Hematopoietic multipotent progenitor cell treated with erythropoietin and hydrocortisone succinate and interleukin-3 and kit ligand, for 17 days (in vitro differentiated cells): ENCODE measurements at regions not wholly inside any gene's neighbourhood (a gene's known extent, or its start where the extent isn't known, plus 50 kb on each side); places are given as distances from the start of the nearest gene placed in this dataset.
"Not testable (repeated sequence)": the region's sequence is repeated elsewhere in the genome, so short reads cannot be mapped to it uniquely, and the experiment has no call there.

ENCODE experiments used
- DNase-seq: peaks from one replicate; pipeline ENCODE4 v3.0.0-alpha.2; 2015; ENCODE audit warnings: low spot score

GRCh38 chr1:189522441-189522840, 955.2 kb downstream of the BRINP3 start:
- no peak for DNase-seq

GRCh38 chr1:189524501-189524900, 953.2 kb downstream of the BRINP3 start:
- DNase-seq = no peak

GRCh38 chr1:189530162-189530561, 947.5 kb downstream of the BRINP3 start:
- no peak for DNase-seq

- no peak for DNase-seq
These were observed 939.4 kb downstream of the BRINP3 start for GRCh38 chr1:189538271-189538670.

GRCh38 chr1:189550498-189550897, 927.2 kb downstream of the BRINP3 start:
- no peak for DNase-seq

- DNase-seq = no peak
These were observed 913.9 kb downstream of the BRINP3 start for GRCh38 chr1:189563784-189564183.

- DNase-seq = no peak
These were observed 909.8 kb downstream of the BRINP3 start for GRCh38 chr1:189567890-189568289.

- no peak for DNase-seq
These were observed 881.5 kb downstream of the BRINP3 start for GRCh38 chr1:189596197-189596596.

- DNase-seq = no peak
These were observed 880.6 kb downstream of the BRINP3 start for GRCh38 chr1:189597083-189597482.

GRCh38 chr1:189605226-189605625, 872.4 kb downstream of the BRINP3 start:
- DNase-seq = no peak

GRCh38 chr1:189606047-189606446, 871.6 kb downstream of the BRINP3 start:
- no peak for DNase-seq

- no peak for DNase-seq
These were observed 870.7 kb downstream of the BRINP3 start for GRCh38 chr1:189606795-189607476.

GRCh38 chr1:189607477-189608096, 870.1 kb downstream of the BRINP3 start:
- DNase-seq = no peak

GRCh38 chr1:189609167-189609566, 868.5 kb downstream of the BRINP3 start:
- DNase-seq = no peak

- DNase-seq = no peak
These were observed 860.8 kb downstream of the BRINP3 start for GRCh38 chr1:189616893-189617292.

- no peak for DNase-seq
These were observed 857.9 kb downstream of the BRINP3 start for GRCh38 chr1:189619682-189620332.

GRCh38 chr1:189620471-189620870, 857.2 kb downstream of the BRINP3 start:
- DNase-seq = no peak

GRCh38 chr1:189623336-189623735, 854.3 kb downstream of the BRINP3 start:
- no peak for DNase-seq

- DNase-seq = no peak
These were observed 850.2 kb downstream of the BRINP3 start for GRCh38 chr1:189627427-189627826.

- no peak for DNase-seq
These were observed 848.8 kb downstream of the BRINP3 start for GRCh38 chr1:189628857-189629256.

GRCh38 chr1:189633658-189634057, 844.0 kb downstream of the BRINP3 start:
- no peak for DNase-seq

- no peak for DNase-seq
These were observed 840.6 kb downstream of the BRINP3 start for GRCh38 chr1:189637041-189637440.

- not testable (repeated sequence) for DNase-seq
These were observed 833.5 kb downstream of the BRINP3 start for GRCh38 chr1:189644156-189644555.
